Left forelimb (tissue), 1 donor: ENCODE measurements at regions not wholly inside any gene's neighbourhood (a gene's known extent, or its start where the extent isn't known, plus 50 kb on each side); places are given as distances from the start of the nearest gene placed in this dataset.

Experiments used
- DNase-seq: peaks from one replicate; pipeline ENCODE4 v3.0.0-alpha.2; 2018; ENCODE audit warnings: low spot score

- DNase-seq: no peak
Measured at GRCh38 chr11:86193297-86194095, 51.1 kb upstream of the EED start.

GRCh38 chr11:86192519-86193257 is 51.9 kb upstream of the EED start:
- no peak for DNase-seq

GRCh38 chr11:86191874-86192273 is 52.7 kb upstream of the EED start:
- no peak for DNase-seq

GRCh38 chr11:86187027-86187426 is 57.5 kb upstream of the EED start:
- DNase-seq: no peak

- no peak for DNase-seq
Measured at GRCh38 chr11:86186386-86186785, 58.2 kb upstream of the EED start.

- DNase-seq: no peak
Measured at GRCh38 chr11:86185381-86185750, 59.2 kb upstream of the EED start.

- DNase-seq: no peak
Measured at GRCh38 chr11:86184728-86185380, 59.7 kb upstream of the EED start.

- DNase-seq: no peak
Measured at GRCh38 chr11:86183694-86184093, 60.9 kb upstream of the EED start.

GRCh38 chr11:86182976-86183584 is 61.5 kb upstream of the EED start:
- no peak for DNase-seq

- no peak for DNase-seq
Measured at GRCh38 chr11:86181379-86181778, 63.2 kb upstream of the EED start.

- no peak for DNase-seq
Measured at GRCh38 chr11:86180851-86181250, 63.7 kb upstream of the EED start.

- DNase-seq: no peak
Measured at GRCh38 chr11:86180423-86180822, 64.1 kb upstream of the EED start.

- DNase-seq: no peak
Measured at GRCh38 chr11:86179646-86180064, 64.9 kb upstream of the EED start.

GRCh38 chr11:86177302-86177701 is 67.3 kb upstream of the EED start:
- no peak for DNase-seq

GRCh38 chr11:86176165-86176884 is 68.2 kb upstream of the EED start:
- no peak for DNase-seq

GRCh38 chr11:86175626-86176025 is 68.9 kb upstream of the EED start:
- no peak for DNase-seq

GRCh38 chr11:86175191-86175590 is 69.4 kb upstream of the EED start:
- DNase-seq: no peak

GRCh38 chr11:86174101-86175046 is 70.2 kb upstream of the EED start:
- DNase-seq: peak; percentile 75

GRCh38 chr11:86172894-86173293 is 71.7 kb upstream of the EED start:
- DNase-seq: no peak

- DNase-seq: no peak
Measured at GRCh38 chr11:86171627-86172026, 72.9 kb upstream of the EED start.
